Sigmoid colon (tissue), 6 donors: ENCODE measurements at regions not wholly inside any gene's neighbourhood (a gene's known extent, or its start where the extent isn't known, plus 50 kb on each side); places are given as distances from the start of the nearest gene placed in this dataset.
"Not testable (repeated sequence)": the region's sequence is repeated elsewhere in the genome, so short reads cannot be mapped to it uniquely, and the experiment has no call there.

Source experiments
- DNase-seq: peaks from one replicate; pipeline ENCODE4 v3.0.0-alpha.2; 2019
- H3K27ac ChIP-seq, 4 donors: fragments of 200-600 bp; sonication (generic); one replicate each; pipeline ENCODE4 v1.5.1; 2016 to 2019; ENCODE audit warnings: mild to moderate bottlenecking in 1 of 4
- H3K27me3 ChIP-seq, 3 donors: fragments of 200-600 bp; sonication (generic); one replicate each; pipeline ENCODE4 v1.5.1; 2019; ENCODE audit warnings: mild to moderate bottlenecking in 1 of 3
- H3K36me3 ChIP-seq, 4 donors: fragments of 200-600 bp; sonication (generic); one replicate each; pipeline ENCODE4 v1.5.1; 2016 to 2019
- H3K4me1 ChIP-seq, 4 donors: fragments of 200-600 bp; sonication (generic); one replicate each; pipeline ENCODE4 v1.5.1; 2017 to 2019
- H3K4me3 ChIP-seq, 4 donors: fragments of 200-600 bp; sonication (generic); one replicate each; pipeline ENCODE4 v1.5.1; 2017 to 2019; ENCODE audit warnings: mild to moderate bottlenecking in 2 of 4, moderate library complexity in 1 of 4
- H3K9me3 ChIP-seq, 4 donors: fragments of 200-600 bp in 3 of 4; sonication (generic) in 3 of 4; one replicate each; pipeline versions ENCODE4 v1.5.1 to v1.6.1; 2013 to 2019
- CTCF ChIP-seq, 4 experiments: fragments of 450-650 bp in 3 of 4; fragments of 200-600 bp in 1 of 4; IDR thresholded peaks; one replicate each; pipeline ENCODE4 v1.5.1; 2016 to 2019; ENCODE audit warnings: antibody characterized with exemption in 4 of 4, mild to moderate bottlenecking in 3 of 4, moderate library complexity in 2 of 4
- EP300 ChIP-seq, 4 donors: sonication (generic); formaldehyde crosslinking; IDR thresholded peaks; one replicate each; pipeline ENCODE4 v1.6.1; 2017; ENCODE audit warnings: antibody characterized with exemption in 4 of 4
- POLR2A ChIP-seq, 2 donors: fragments of 450-650 bp; IDR thresholded peaks; one replicate each; pipeline ENCODE4 v1.6.1; 2016; ENCODE audit warnings: antibody characterized with exemption in 2 of 2, mild to moderate bottlenecking in 2 of 2, moderate library complexity in 2 of 2
- POLR2AphosphoS5 ChIP-seq, 4 donors: sonication (generic); formaldehyde crosslinking; IDR thresholded peaks; one replicate each; pipeline ENCODE4 v1.6.1; 2017; ENCODE audit warnings: antibody characterized with exemption in 4 of 4
- WGBS, 2 donors: extraction: QIAGEN DNeasy Blood & Tissue Kit; methylation state at CpG; one replicate each; pipeline ENCODE4 v1.1.7; 2013; 5-methylcytosine and 5-hydroxymethylcytosine counted together
- intact Hi-C: fragments of 100-400 bp; cut with DNase I; formaldehyde crosslinking; loops from one replicate; pipeline ENCODE4 v1.15.1; 2023
- donor health status: healthy with polysubstance abuse.
- donor health status: healthy.

- Histone ChIP-seq H3K27me3 (no peaks in the 10 kb centered on the region), H3K4me3 (no peak overlapping the region), H3K4me1 (no peaks in the 10 kb centered on the region), H3K9me3 (no peaks in the 10 kb centered on the region), H3K36me3 (no peaks in the 10 kb centered on the region), H3K27ac (no peak overlapping the region)
- TF ChIP-seq CTCF (IDR thresholded peaks at IDR 0.05) (no peak), POLR2A (IDR thresholded peaks at IDR 0.05) (no peak), POLR2AphosphoS5 (IDR thresholded peaks at IDR 0.05) (no peak), EP300 (IDR thresholded peaks at IDR 0.05) (no peak)
- intact Hi-C loops = no loop called here
- WGBS, 2 donors = 41 to 64% methylated on average over 2 of the region's 2 CpGs
- DNase-seq = no peak
Measured at GRCh38 chr15:47035475-47036406, 681.6 kb upstream of the SEMA6D start.

- no peaks in the 10 kb centered on the region for H3K36me3 ChIP-seq
- DNase-seq = no peak
- H3K9me3 ChIP-seq = no peaks in the 10 kb centered on the region
- intact Hi-C loops = no loop called here
- WGBS, 2 donors = 32 to 62% methylated on average over 1 of the region's 1 CpG
- TF ChIP-seq CTCF (IDR thresholded peaks at IDR 0.05) = no peak
- TF ChIP-seq POLR2AphosphoS5 (IDR thresholded peaks at IDR 0.05) = no peak
- TF ChIP-seq EP300 (IDR thresholded peaks at IDR 0.05) = no peak
- TF ChIP-seq POLR2A (IDR thresholded peaks at IDR 0.05) = no peak
- H3K4me3 ChIP-seq = no peak overlapping the region
- no peak overlapping the region for H3K27ac ChIP-seq
- no peaks in the 10 kb centered on the region for H3K27me3 ChIP-seq
- no peaks in the 10 kb centered on the region for H3K4me1 ChIP-seq
Measured at GRCh38 chr15:47037003-47037402, 680.3 kb upstream of the SEMA6D start.

- Histone ChIP-seq H3K36me3 (no peaks in the 10 kb centered on the region), H3K9me3 (no peaks in the 10 kb centered on the region), H3K4me3 (no peak overlapping the region), H3K27ac (no peak overlapping the region), H3K27me3 (no peaks in the 10 kb centered on the region), H3K4me1 (no peaks in the 10 kb centered on the region)
- no peak for TF ChIP-seq POLR2A (IDR thresholded peaks at IDR 0.05)
- no peak for TF ChIP-seq POLR2AphosphoS5 (IDR thresholded peaks at IDR 0.05)
- no peak for TF ChIP-seq EP300 (IDR thresholded peaks at IDR 0.05)
- TF ChIP-seq CTCF (IDR thresholded peaks at IDR 0.05) = no peak
- no peak for DNase-seq
- intact Hi-C loops = no loop called here
- 85 to 89% methylated on average over 1 of the region's 1 CpG for WGBS, 2 donors
Measured at GRCh38 chr15:47039225-47039624, 678.1 kb upstream of the SEMA6D start.

GRCh38 chr15:47041301-47041700 lies 676.0 kb upstream of the SEMA6D start:
- intact Hi-C loops = no loop called here
- no peak overlapping the region for H3K4me3 ChIP-seq

GRCh38 chr15:47047981-47048380 lies 669.3 kb upstream of the SEMA6D start:
- H3K4me1 ChIP-seq, H3K4me3 ChIP-seq, intact Hi-C loops, H3K27ac ChIP-seq, DNase-seq, H3K27me3 ChIP-seq, H3K36me3 ChIP-seq, H3K9me3 ChIP-seq: not testable (repeated sequence)

More at GRCh38 chr15:47041301-47041700, 676.0 kb upstream of the SEMA6D start:
- no peaks in the 10 kb centered on the region for H3K27me3 ChIP-seq
- H3K36me3 ChIP-seq = no peaks in the 10 kb centered on the region
- H3K9me3 ChIP-seq = no peaks in the 10 kb centered on the region
- WGBS, 2 donors = 91% methylated on average over 1 of the region's 1 CpG
- H3K4me1 ChIP-seq = no peaks in the 10 kb centered on the region
- H3K27ac ChIP-seq = no peak overlapping the region
- TF ChIP-seq EP300 (IDR thresholded peaks at IDR 0.05) = no peak
- no peak for TF ChIP-seq CTCF (IDR thresholded peaks at IDR 0.05)
- TF ChIP-seq POLR2A (IDR thresholded peaks at IDR 0.05) = no peak
- TF ChIP-seq POLR2AphosphoS5 (IDR thresholded peaks at IDR 0.05) = no peak
- no peak for DNase-seq
